ENCODE measurements at regions not wholly inside any gene's neighbourhood (a gene's known extent, or its start where the extent isn't known, plus 50 kb on each side); places are given as distances from the start of the nearest gene placed in this dataset.

- Histone ChIP-seq H3K36me3 (no peaks in the 10 kb centered on the region), H3K4me1 (peaks cover 0 to 66% (median 37%) of the 10 kb centered on the region in 4 donors), H3K4me3 (no peak overlapping the region), H3K9me3 (no peaks in the 10 kb centered on the region), H3K27me3 (no peaks in the 10 kb centered on the region), H3K27ac (peak overlapping the region in 3 of 4 donors; percentile 60 to 82 (median 79))
- TF ChIP-seq EP300 (IDR thresholded peaks at IDR 0.05) (no peak), POLR2A (IDR thresholded peaks at IDR 0.05) (no peak), POLR2AphosphoS5 (IDR thresholded peaks at IDR 0.05) (no peak), CTCF (IDR thresholded peaks at IDR 0.05) (no peak)
- no peak for DNase-seq
- intact Hi-C loops (cut with DNase I), result no loop called here
Measured at GRCh38 chr4:174144106-174144505, 139.4 kb downstream of the FBXO8 start.

GRCh38 chr4:174141876-174142275 is 141.6 kb downstream of the FBXO8 start:
- no peaks in the 10 kb centered on the region for H3K36me3 ChIP-seq
- TF ChIP-seq CTCF (IDR thresholded peaks at IDR 0.05) (no peak), EP300 (IDR thresholded peaks at IDR 0.05) (peak in 1 of 4 donors; percentile 63), POLR2AphosphoS5 (IDR thresholded peaks at IDR 0.05) (peak; percentile 72 to 94 (median 78)), POLR2A (IDR thresholded peaks at IDR 0.05) (no peak)
- H3K4me3 ChIP-seq, result no peak overlapping the region
- intact Hi-C loops (cut with DNase I), result no loop called here
- peak overlapping the region in 3 of 4 donors; percentile 41 to 82 (median 79) for H3K27ac ChIP-seq
- no peaks in the 10 kb centered on the region for H3K27me3 ChIP-seq
- H3K9me3 ChIP-seq, result no peaks in the 10 kb centered on the region
- WGBS, 2 donors, result 63 to 73% methylated on average over 3 of the region's 3 CpGs
- no peak for DNase-seq
- H3K4me1 ChIP-seq, result peaks cover 0 to 63% (median 27%) of the 10 kb centered on the region in 4 donors

GRCh38 chr4:174138616-174139015 is 144.9 kb downstream of the FBXO8 start:
- no peak for TF ChIP-seq CTCF (IDR thresholded peaks at IDR 0.05)
- TF ChIP-seq EP300 (IDR thresholded peaks at IDR 0.05), result no peak
- TF ChIP-seq POLR2AphosphoS5 (IDR thresholded peaks at IDR 0.05), result no peak
- no peak for TF ChIP-seq POLR2A (IDR thresholded peaks at IDR 0.05)
- intact Hi-C loops (cut with DNase I), result no loop called here
- H3K27ac ChIP-seq, result peak overlapping the region in 3 of 4 donors; percentile 75 to 84 (median 77)
- H3K4me1 ChIP-seq, result peaks cover 0 to 73% (median 39%) of the 10 kb centered on the region in 4 donors
- H3K9me3 ChIP-seq, result no peaks in the 10 kb centered on the region
- H3K27me3 ChIP-seq, result no peaks in the 10 kb centered on the region
- H3K4me3 ChIP-seq, result no peak overlapping the region
- whole genome bisulfite sequencing, 2 donors, result 94 to 96% methylated on average over 1 of the region's 1 CpG
- DNase-seq, result no peak
- H3K36me3 ChIP-seq, result no peaks in the 10 kb centered on the region

- TF ChIP-seq EP300 (IDR thresholded peaks at IDR 0.05) (no peak), POLR2A (IDR thresholded peaks at IDR 0.05) (no peak), CTCF (IDR thresholded peaks at IDR 0.05) (no peak), POLR2AphosphoS5 (IDR thresholded peaks at IDR 0.05) (no peak)
- no peak for DNase-seq
- intact Hi-C loops (cut with DNase I), result no loop called here
- 55 to 80% methylated on average over 2 of the region's 2 CpGs for WGBS, 2 donors
- Histone ChIP-seq H3K36me3 (no peaks in the 10 kb centered on the region), H3K4me3 (no peak overlapping the region), H3K27ac (peak overlapping the region in 3 of 4 donors; percentile 75 to 84 (median 77)), H3K9me3 (no peaks in the 10 kb centered on the region), H3K4me1 (peaks cover 0 to 76% (median 40%) of the 10 kb centered on the region in 4 donors), H3K27me3 (no peaks in the 10 kb centered on the region)
Measured at GRCh38 chr4:174137698-174138097, 145.8 kb downstream of the FBXO8 start.

- no peaks in the 10 kb centered on the region for H3K27me3 ChIP-seq
- TF ChIP-seq EP300 (IDR thresholded peaks at IDR 0.05), result peak in 1 of 4 donors; percentile 26
- TF ChIP-seq CTCF (IDR thresholded peaks at IDR 0.05), result no peak
- peak; percentile 51 to 85 (median 78) for TF ChIP-seq POLR2AphosphoS5 (IDR thresholded peaks at IDR 0.05)
- H3K4me1 ChIP-seq, result peaks cover 0 to 61% (median 28%) of the 10 kb centered on the region in 4 donors
- peak overlapping the region; percentile 72 to 84 (median 76) for H3K27ac ChIP-seq
- H3K4me3 ChIP-seq, result peak overlapping the region; percentile 7 to 38 (median 28)
- no peaks in the 10 kb centered on the region for H3K36me3 ChIP-seq
- DNase-seq, result peak; percentile 71
- 37 to 44% methylated on average over 12 of the region's 12 CpGs for WGBS, 2 donors
- intact Hi-C loops (cut with DNase I), result no loop called here
- H3K9me3 ChIP-seq, result no peaks in the 10 kb centered on the region
Measured at GRCh38 chr4:174135936-174136406, 147.5 kb downstream of the FBXO8 start.
